H9 (cell line): ENCODE measurements at regions not wholly inside any gene's neighbourhood (a gene's known extent, or its start where the extent isn't known, plus 50 kb on each side); places are given as distances from the start of the nearest gene placed in this dataset.
"Not testable (repeated sequence)": the region's sequence is repeated elsewhere in the genome, so short reads cannot be mapped to it uniquely, and the experiment has no call there.

ENCODE experiments used
- DNase-seq: peaks from one replicate; pipeline ENCODE4 v3.0.0-alpha.2; 2017
- H2AFZ ChIP-seq: one replicate; pipeline ENCODE4 v1.6.1; 2013; ENCODE audit warnings: mild to moderate bottlenecking, low read length, control low read depth, moderate library complexity
- H2AK5ac ChIP-seq: 2 replicates; pipeline ENCODE4 v1.6.1; 2013; ENCODE audit warnings: low read length, control low read depth, mixed read lengths; ENCODE audit not compliant: insufficient read length
- H2BK120ac ChIP-seq: one replicate; pipeline ENCODE4 v1.6.1; 2013; ENCODE audit warnings: low read depth, mild to moderate bottlenecking, low read length, control low read depth, inconsistent platforms; ENCODE audit not compliant: poor library complexity, severe bottlenecking
- H2BK12ac ChIP-seq: 2 replicates; pipeline ENCODE4 v1.6.1; 2013; ENCODE audit warnings: low read length, control low read depth, mixed read lengths, low read depth; ENCODE audit not compliant: insufficient read length
- H2BK15ac ChIP-seq: 2 replicates; pipeline ENCODE4 v1.6.1; 2013; ENCODE audit warnings: low read depth, low read length, control low read depth
- H2BK20ac ChIP-seq: one replicate; pipeline ENCODE4 v1.6.1; 2013; ENCODE audit warnings: low read depth, mild to moderate bottlenecking, low read length, control low read depth, inconsistent platforms; ENCODE audit not compliant: poor library complexity, severe bottlenecking
- H2BK5ac ChIP-seq: 2 replicates; pipeline ENCODE4 v1.6.1; 2013; ENCODE audit warnings: low read length, control low read depth, mixed read lengths; ENCODE audit not compliant: insufficient read length
- H3K14ac ChIP-seq: 2 replicates; pipeline ENCODE4 v1.6.1; 2013; ENCODE audit warnings: low read length, control low read depth; ENCODE audit not compliant: insufficient read depth
- H3K18ac ChIP-seq: 2 replicates; pipeline ENCODE4 v1.6.1; 2013; ENCODE audit warnings: low read depth, mild to moderate bottlenecking, mixed read lengths, low read length, control low read depth; ENCODE audit not compliant: insufficient read length
- H3K23ac ChIP-seq: 2 replicates; pipeline ENCODE4 v1.6.1; 2013; ENCODE audit warnings: low read length, control low read depth, mixed read lengths, low read depth; ENCODE audit not compliant: insufficient read length
- H3K23me2 ChIP-seq: 2 replicates; pipeline ENCODE4 v1.6.1; 2013; ENCODE audit warnings: low read depth, mild to moderate bottlenecking, mixed read lengths, low read length, control low read depth; ENCODE audit not compliant: insufficient read length, poor library complexity, severe bottlenecking
- H3K27ac ChIP-seq: 2 replicates; pipeline ENCODE4 v1.5.1; 2013; ENCODE audit warnings: low read length, control low read depth, mixed read lengths, low read depth; ENCODE audit not compliant: insufficient read length
- H3K27me3 ChIP-seq: 2 replicates; pipeline ENCODE4 v1.6.1; 2013; ENCODE audit warnings: low read length, control low read depth, inconsistent platforms; ENCODE audit not compliant: insufficient read depth
- H3K4ac ChIP-seq: 2 replicates; pipeline ENCODE4 v1.6.1; 2013; ENCODE audit warnings: low read depth, mild to moderate bottlenecking, control low read depth, inconsistent platforms, low read length, moderate library complexity
- H3K4me1 ChIP-seq: 2 replicates; pipeline ENCODE4 v1.6.1; 2013; ENCODE audit warnings: low read length, control low read depth, inconsistent platforms; ENCODE audit not compliant: insufficient read depth
- H3K4me2 ChIP-seq: 2 replicates; pipeline ENCODE4 v1.6.1; 2013; ENCODE audit warnings: low read length, control low read depth, mixed read lengths; ENCODE audit not compliant: insufficient read length, insufficient read depth
- H3K56ac ChIP-seq: 2 replicates; pipeline ENCODE4 v1.6.1; 2013; ENCODE audit warnings: low read depth, mild to moderate bottlenecking, mixed read lengths, low read length, control low read depth; ENCODE audit not compliant: insufficient read length
- H3K79me1 ChIP-seq: 2 replicates; pipeline ENCODE4 v1.6.1; 2013; ENCODE audit warnings: low read depth, mild to moderate bottlenecking, moderate library complexity, low read length, control low read depth, inconsistent platforms; ENCODE audit not compliant: insufficient read depth, poor library complexity, severe bottlenecking
- H3K79me2 ChIP-seq: 2 replicates; pipeline ENCODE4 v1.6.1; 2013; ENCODE audit warnings: low read length, control low read depth, inconsistent platforms; ENCODE audit not compliant: insufficient read depth
- H3K9ac ChIP-seq: 2 replicates; pipeline ENCODE4 v1.6.1; 2013; ENCODE audit warnings: low read length, control low read depth, mixed read lengths; ENCODE audit not compliant: insufficient read length; ENCODE audit errors: extremely low read depth
- H3K9me3 ChIP-seq: one replicate; pipeline ENCODE4 v1.6.1; 2013; ENCODE audit warnings: low read depth, low read length, inconsistent platforms; ENCODE audit not compliant: control insufficient read depth
- H3T11ph ChIP-seq: one replicate; pipeline ENCODE4 v1.6.1; 2013; ENCODE audit warnings: mild to moderate bottlenecking, low read length, control low read depth, inconsistent platforms
- H4K20me1 ChIP-seq: one replicate; pipeline ENCODE4 v1.6.1; 2013; ENCODE audit not compliant: control insufficient read depth, insufficient read length, insufficient read depth
- H4K5ac ChIP-seq: 2 replicates; pipeline ENCODE4 v1.6.1; 2013; ENCODE audit warnings: low read depth, mild to moderate bottlenecking, mixed read lengths, low read length, control low read depth; ENCODE audit not compliant: insufficient read length
- H4K8ac ChIP-seq: replicated peaks from 2 replicates; pipeline ENCODE4 v1.6.1; 2013; ENCODE audit warnings: low read length, control low read depth, mixed read lengths, low read depth; ENCODE audit not compliant: insufficient read length
- H4K91ac ChIP-seq: 2 replicates; pipeline ENCODE4 v1.6.1; 2013; ENCODE audit warnings: low read depth, mild to moderate bottlenecking, moderate library complexity, mixed read lengths, low read length, control low read depth; ENCODE audit not compliant: insufficient read length
- H3K27ac Mint-ChIP-seq, 3 experiments: 2 replicates in 2 of 3; 3 replicates in 1 of 3; pipeline ENCODE4 v1.8.0; 2020 to 2021; ENCODE audit warnings: mixed read lengths in 3 of 3, mild to moderate bottlenecking in 1 of 3, moderate library complexity in 1 of 3
- H3K27me3 Mint-ChIP-seq: 2 replicates; pipeline ENCODE4 v1.8.0; 2021; ENCODE audit warnings: low read depth, mild to moderate bottlenecking, moderate library complexity, mixed read lengths
- H3K36me3 Mint-ChIP-seq, 3 experiments: 2 replicates in 2 of 3; 3 replicates in 1 of 3; pipeline ENCODE4 v1.8.0; 2020 to 2021; ENCODE audit warnings: low read depth in 3 of 3, mixed read lengths in 3 of 3; ENCODE audit not compliant: insufficient read depth in 1 of 3
- H3K4me1 Mint-ChIP-seq, 2 experiments: 2 replicates each; pipeline ENCODE4 v1.8.0; 2020; ENCODE audit warnings: mixed read lengths in 2 of 2
- H3K4me3 Mint-ChIP-seq, 2 experiments: 2 replicates in 1 of 2; 3 replicates in 1 of 2; pipeline ENCODE4 v1.8.0; 2020 to 2021; ENCODE audit warnings: mild to moderate bottlenecking in 2 of 2, mixed read lengths in 2 of 2, moderate library complexity in 1 of 2
- H3K9me3 Mint-ChIP-seq, 2 experiments: 2 replicates in 1 of 2; 3 replicates in 1 of 2; pipeline ENCODE4 v1.8.0; 2020; ENCODE audit warnings: mild to moderate bottlenecking in 2 of 2, mixed read lengths in 2 of 2, moderate library complexity in 1 of 2
- CTCF ChIP-seq: fragments of 200-600 bp; sonication (generic); conservative IDR thresholded peaks from 3 replicates; pipeline ENCODE4 v1.8.0; 2021; ENCODE audit warnings: antibody characterized with exemption, mild to moderate bottlenecking
- WGBS: extraction: QIAGEN DNeasy Blood & Tissue Kit; methylation state at CpG from one replicate; pipeline ENCODE4 v1.1.7; 2013; ENCODE audit warnings: missing lambda C conversion rate, low lambda C conversion rate, mixed read lengths; ENCODE audit not compliant: insufficient read length; ENCODE audit errors: extremely low coverage; 5-methylcytosine and 5-hydroxymethylcytosine counted together

DNA sequence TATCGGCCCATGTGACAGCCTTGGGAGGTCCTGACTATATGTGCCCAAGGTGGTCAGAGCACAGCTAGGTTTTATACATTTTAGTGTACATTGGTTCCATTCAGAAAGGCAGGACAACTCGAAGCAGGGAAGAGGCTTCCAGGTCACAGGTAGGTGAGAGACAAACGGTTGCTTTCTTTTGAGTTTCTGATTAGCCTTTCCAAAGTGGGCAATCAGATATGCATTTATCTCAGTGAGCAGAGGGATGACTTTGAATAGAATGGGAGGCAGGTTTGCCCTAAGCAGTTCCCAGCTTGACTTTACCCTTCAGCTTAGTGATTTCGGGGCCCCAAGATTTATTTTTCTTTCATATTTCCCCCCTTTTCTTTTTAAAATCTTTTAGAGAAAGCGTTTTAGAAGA lies 87.6 kb upstream of the PPP2R5C start:
- no peak overlapping the region for H2BK5ac ChIP-seq
- H3K4me1 ChIP-seq, result no peaks in the 10 kb centered on the region
- H2BK120ac ChIP-seq, result no peak overlapping the region
- no peak overlapping the region for H3K4me3 Mint-ChIP-seq
- no peak overlapping the region for H3K4ac ChIP-seq
- no peak overlapping the region for H2BK12ac ChIP-seq
- H3K27me3 ChIP-seq, result no peaks in the 10 kb centered on the region; the same call in 1 of the 2 replicates
- no peaks in the 10 kb centered on the region for H3K4me1 Mint-ChIP-seq
- no peak for TF ChIP-seq CTCF
- no peak overlapping the region for H4K5ac ChIP-seq
- H3T11ph ChIP-seq, result no peak overlapping the region
- H3K56ac ChIP-seq, result no peak overlapping the region
- peaks cover 44% of the 10 kb centered on the region for H3K27me3 Mint-ChIP-seq
- H2BK20ac ChIP-seq, result no peak overlapping the region
- no peak overlapping the region for H4K8ac ChIP-seq
- no peak overlapping the region for H3K14ac ChIP-seq
- peaks cover 20 to 33% of the 10 kb centered on the region in 2 experiments for H3K9me3 Mint-ChIP-seq
- H3K9ac ChIP-seq, result no peak overlapping the region
- no peaks in the 10 kb centered on the region; a peak in 1 of 7 replicates for H3K36me3 Mint-ChIP-seq
- no peak overlapping the region for H4K91ac ChIP-seq
- no peak overlapping the region for H3K27ac Mint-ChIP-seq
- DNase-seq, result no peak
- no peaks in the 10 kb centered on the region for H4K20me1 ChIP-seq
- H3K27ac ChIP-seq, result no peak overlapping the region
- H2AFZ ChIP-seq, result no peak overlapping the region
- no peaks in the 10 kb centered on the region for H3K79me1 ChIP-seq
- no peak overlapping the region for H3K4me2 ChIP-seq
- no peak overlapping the region for H3K23ac ChIP-seq
- no peak overlapping the region for H3K18ac ChIP-seq
- no peaks in the 10 kb centered on the region for H3K79me2 ChIP-seq
- WGBS, result no CpG with 5 or more reads among the region's 5 CpGs
- no peaks in the 10 kb centered on the region for H3K23me2 ChIP-seq
- no peak overlapping the region for H2BK15ac ChIP-seq
- H2AK5ac ChIP-seq, result no peak overlapping the region
- no peaks in the 10 kb centered on the region for H3K9me3 ChIP-seq

DNA sequence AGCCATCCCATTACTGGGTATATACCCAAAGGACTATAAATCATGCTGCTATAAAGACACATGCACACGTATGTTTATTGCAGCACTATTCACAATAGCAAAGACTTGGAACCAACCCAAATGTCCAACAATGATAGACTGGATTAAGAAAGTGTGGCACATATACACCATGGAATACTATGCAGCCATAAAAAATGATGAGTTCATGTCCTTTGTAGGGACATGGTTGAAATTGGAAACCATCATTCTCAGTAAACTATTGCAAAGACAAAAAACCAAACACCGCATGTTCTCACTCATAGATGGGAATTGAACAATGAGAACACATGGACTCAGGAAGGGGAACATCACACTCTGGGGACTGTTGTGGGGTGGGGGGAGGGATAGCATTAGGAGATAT lies 85.7 kb upstream of the PPP2R5C start:
- H3K27ac Mint-ChIP-seq, H3K27ac ChIP-seq, H3K4ac ChIP-seq, H2BK20ac ChIP-seq, H4K20me1 ChIP-seq, H3K36me3 Mint-ChIP-seq, H3T11ph ChIP-seq, H4K91ac ChIP-seq, H3K4me1 Mint-ChIP-seq, H2AK5ac ChIP-seq, H2BK5ac ChIP-seq, H3K23ac ChIP-seq, H3K18ac ChIP-seq, H2BK120ac ChIP-seq, H3K27me3 ChIP-seq, H2AFZ ChIP-seq, H3K79me2 ChIP-seq, H3K4me3 Mint-ChIP-seq, H2BK15ac ChIP-seq, H2BK12ac ChIP-seq, H3K79me1 ChIP-seq, DNase-seq, H3K14ac ChIP-seq, H3K9me3 ChIP-seq, H3K9ac ChIP-seq, H4K5ac ChIP-seq, H4K8ac ChIP-seq, H3K4me2 ChIP-seq, H3K56ac ChIP-seq, H3K23me2 ChIP-seq, H3K4me1 ChIP-seq: not testable (repeated sequence)
- peaks cover 12 to 20% of the 10 kb centered on the region in 2 experiments for H3K9me3 Mint-ChIP-seq
- no CpG with 5 or more reads among the region's 2 CpGs for WGBS
- H3K27me3 Mint-ChIP-seq, result peaks cover 46% of the 10 kb centered on the region
